ENCODE measurements at regions not wholly inside any gene's neighbourhood (a gene's known extent, or its start where the extent isn't known, plus 50 kb on each side); places are given as distances from the start of the nearest gene placed in this dataset.

DNA sequence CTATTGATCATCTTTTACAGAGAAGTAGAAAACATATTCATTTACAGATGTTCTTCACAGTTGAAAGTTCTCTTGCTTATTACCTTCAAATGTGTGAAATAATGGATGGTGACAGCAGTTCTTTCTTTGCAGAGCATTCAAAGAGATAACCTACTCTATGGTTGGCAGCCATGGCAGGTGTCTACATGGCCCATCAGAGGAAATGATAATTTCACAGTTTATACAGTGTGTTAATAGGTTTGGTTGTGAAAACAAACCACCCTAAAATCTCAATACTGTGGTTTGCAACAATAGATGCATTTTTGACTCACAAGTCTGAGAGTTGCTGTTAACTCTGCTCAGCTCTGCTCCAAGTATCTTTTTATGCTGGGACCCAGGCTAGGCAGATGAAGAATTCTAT is 241.2 kb upstream of the SAMSN1 start:
- H3T11ph ChIP-seq (ENCODE audit: low read length) = no peak overlapping the region
- Mint-ChIP-seq H3K36me3 (ENCODE audit: insufficient read depth in 1 of 3, low read depth in 3 of 3) (peaks cover 0 to 3% (median 0%) of the 10 kb centered on the region in 3 experiments; a peak in 1 of 7 replicates), H3K4me3 (no peak overlapping the region), H3K4me1 (no peaks in the 10 kb centered on the region), H3K27me3 (ENCODE audit: low read depth) (no peaks in the 10 kb centered on the region), H3K9me3 (no peaks in the 10 kb centered on the region; a peak in 1 of 5 replicates), H3K27ac (no peak overlapping the region)
- H3K27me3 ChIP-seq (ENCODE audit: insufficient read depth, low read length) = no peaks in the 10 kb centered on the region
- no peak overlapping the region for H3K27ac ChIP-seq (ENCODE audit: insufficient read length, low read depth, low read length)
- H2BK12ac ChIP-seq (ENCODE audit: insufficient read length, low read depth, low read length) = no peak overlapping the region
- H3K56ac ChIP-seq (ENCODE audit: insufficient read length, low read depth, low read length) = no peak overlapping the region
- no peak overlapping the region for H3K18ac ChIP-seq (ENCODE audit: insufficient read length, low read depth, low read length)
- no peak overlapping the region for H2BK20ac ChIP-seq (ENCODE audit: low read depth, low read length, poor library complexity, severe bottlenecking)
- H2BK120ac ChIP-seq (ENCODE audit: low read depth, low read length, poor library complexity, severe bottlenecking) = no peak overlapping the region
- DNase-seq = no peak
- no peaks in the 10 kb centered on the region for H4K20me1 ChIP-seq (ENCODE audit: control insufficient read depth, insufficient read depth, insufficient read length)
- no peak overlapping the region for H4K8ac ChIP-seq (replicated peaks; ENCODE audit: insufficient read length, low read depth, low read length)
- H3K4me2 ChIP-seq (ENCODE audit: insufficient read depth, insufficient read length, low read length) = no peak overlapping the region
- no peak overlapping the region for H3K23ac ChIP-seq (ENCODE audit: insufficient read length, low read depth, low read length)
- H3K79me1 ChIP-seq (ENCODE audit: insufficient read depth, low read depth, low read length, poor library complexity, severe bottlenecking) = no peaks in the 10 kb centered on the region
- no peaks in the 10 kb centered on the region for H3K79me2 ChIP-seq (ENCODE audit: insufficient read depth, low read length)
- no peak for TF ChIP-seq CTCF (conservative IDR thresholded peaks at IDR 0.05)
- no peak overlapping the region for H2BK15ac ChIP-seq (ENCODE audit: low read depth, low read length)
- no peak overlapping the region for H2AFZ ChIP-seq (ENCODE audit: low read length)
- no peak overlapping the region for H3K9ac ChIP-seq (ENCODE audit: extremely low read depth, insufficient read length, low read length)
- no peaks in the 10 kb centered on the region for H3K23me2 ChIP-seq (ENCODE audit: insufficient read length, low read depth, low read length, poor library complexity, severe bottlenecking)
- no peak overlapping the region for H4K91ac ChIP-seq (ENCODE audit: insufficient read length, low read depth, low read length)
- no peak overlapping the region for H2AK5ac ChIP-seq (ENCODE audit: insufficient read length, low read length)
- H3K4me1 ChIP-seq (ENCODE audit: insufficient read depth, low read length) = no peaks in the 10 kb centered on the region
- H3K9me3 ChIP-seq (ENCODE audit: control insufficient read depth, low read depth, low read length) = no peaks in the 10 kb centered on the region
- no peak overlapping the region for H3K4ac ChIP-seq (ENCODE audit: low read depth, low read length)
- no peak overlapping the region for H4K5ac ChIP-seq (ENCODE audit: insufficient read length, low read depth, low read length)
- H3K14ac ChIP-seq (ENCODE audit: insufficient read depth, low read length) = no peak overlapping the region
- no peak overlapping the region for H2BK5ac ChIP-seq (ENCODE audit: insufficient read length, low read length)

Measured in H9 (cell line).